Fibroblast of pulmonary artery (primary cell): ENCODE measurements at regions not wholly inside any gene's neighbourhood (a gene's known extent, or its start where the extent isn't known, plus 50 kb on each side); places are given as distances from the start of the nearest gene placed in this dataset.
"Not testable (repeated sequence)": the region's sequence is repeated elsewhere in the genome, so short reads cannot be mapped to it uniquely, and the experiment has no call there.

Experiments used
- DNase-seq: peaks from one replicate; pipeline ENCODE4 v3.0.0-alpha.2; 2010; ENCODE audit warnings: low read depth
- H3K4me3 ChIP-seq: replicated peaks from 2 replicates; pipeline ENCODE4 v1.5.1; 2011; ENCODE audit warnings: low read depth, mild to moderate bottlenecking, control low read depth, low read length, moderate library complexity
- TF ChIP-seq, protein P1 (sequence below): IDR thresholded peaks from 2 replicates; pipeline ENCODE4 v1.5.1; 2011; ENCODE audit warnings: mild to moderate bottlenecking, control low read depth, low read length, inconsistent platforms; ENCODE audit errors: missing control alignments

DNA sequence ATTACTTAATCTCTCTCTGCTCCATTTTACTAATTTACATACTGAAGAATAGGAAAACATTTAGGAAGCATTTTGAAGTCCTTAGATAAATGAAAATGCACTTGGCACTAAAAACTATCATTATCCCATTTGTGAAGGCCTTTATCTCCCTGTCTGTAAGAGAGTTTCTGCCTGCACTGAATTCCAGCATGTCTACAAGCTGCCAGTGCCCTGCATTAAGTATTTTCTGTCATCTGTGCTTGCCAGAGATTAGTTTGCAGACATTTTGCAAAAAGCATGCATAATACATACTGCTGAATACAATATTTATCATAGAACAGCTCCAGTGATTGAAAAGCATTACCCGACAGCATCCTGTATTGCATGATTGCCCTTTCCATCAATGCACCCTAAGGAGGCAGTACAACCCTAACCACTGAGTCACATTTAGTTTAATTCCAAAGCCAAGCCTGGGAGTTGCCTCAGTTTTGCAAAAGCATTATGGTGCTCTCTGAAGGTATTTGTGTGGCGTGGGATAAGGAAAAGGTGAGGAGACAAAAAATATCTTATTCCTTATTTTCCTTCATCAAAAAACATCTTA is 280.2 kb upstream of the TOM1L1 start:
- TF ChIP-seq, protein P1, sequence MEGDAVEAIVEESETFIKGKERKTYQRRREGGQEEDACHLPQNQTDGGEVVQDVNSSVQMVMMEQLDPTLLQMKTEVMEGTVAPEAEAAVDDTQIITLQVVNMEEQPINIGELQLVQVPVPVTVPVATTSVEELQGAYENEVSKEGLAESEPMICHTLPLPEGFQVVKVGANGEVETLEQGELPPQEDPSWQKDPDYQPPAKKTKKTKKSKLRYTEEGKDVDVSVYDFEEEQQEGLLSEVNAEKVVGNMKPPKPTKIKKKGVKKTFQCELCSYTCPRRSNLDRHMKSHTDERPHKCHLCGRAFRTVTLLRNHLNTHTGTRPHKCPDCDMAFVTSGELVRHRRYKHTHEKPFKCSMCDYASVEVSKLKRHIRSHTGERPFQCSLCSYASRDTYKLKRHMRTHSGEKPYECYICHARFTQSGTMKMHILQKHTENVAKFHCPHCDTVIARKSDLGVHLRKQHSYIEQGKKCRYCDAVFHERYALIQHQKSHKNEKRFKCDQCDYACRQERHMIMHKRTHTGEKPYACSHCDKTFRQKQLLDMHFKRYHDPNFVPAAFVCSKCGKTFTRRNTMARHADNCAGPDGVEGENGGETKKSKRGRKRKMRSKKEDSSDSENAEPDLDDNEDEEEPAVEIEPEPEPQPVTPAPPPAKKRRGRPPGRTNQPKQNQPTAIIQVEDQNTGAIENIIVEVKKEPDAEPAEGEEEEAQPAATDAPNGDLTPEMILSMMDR: no peak
- DNase-seq: no peak
- no peak overlapping the region for H3K4me3 ChIP-seq

- DNase-seq: no peak
- no peak overlapping the region for H3K4me3 ChIP-seq
- TF ChIP-seq, protein P1: no peak
Observed at GRCh38 chr17:54623746-54624145, 276.9 kb upstream of the TOM1L1 start.

DNA sequence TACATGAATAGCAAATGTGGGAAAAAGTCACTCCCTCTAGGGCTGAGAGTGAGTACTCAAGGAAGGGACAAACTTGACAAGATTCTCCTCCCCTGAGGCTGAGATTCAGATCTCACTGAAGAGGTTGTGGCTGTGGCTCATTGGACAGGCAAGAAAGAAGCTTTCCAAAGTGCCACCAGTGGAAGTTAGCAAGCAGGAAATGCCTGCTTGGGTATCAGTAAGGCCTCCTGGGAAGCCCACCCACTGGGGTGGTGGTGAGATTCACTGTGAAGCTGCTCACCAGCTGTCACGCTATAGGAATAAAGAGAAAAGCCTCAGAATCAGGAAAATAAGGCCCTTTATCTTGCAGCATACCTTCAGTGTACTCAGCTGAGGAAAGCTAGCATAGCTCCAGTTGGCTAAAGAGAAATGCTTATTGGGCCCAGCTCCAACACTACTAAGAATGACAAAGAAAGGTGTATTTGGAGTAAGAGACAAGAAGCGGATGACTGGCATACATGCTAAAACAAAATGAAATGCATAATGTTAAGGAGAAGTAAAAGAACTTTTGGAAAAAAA is 274.4 kb upstream of the TOM1L1 start:
- TF ChIP-seq, protein P1: no peak
- no peak overlapping the region for H3K4me3 ChIP-seq
- no peak for DNase-seq

GRCh38 chr17:54639426-54639825 is 261.2 kb upstream of the TOM1L1 start:
- not testable (repeated sequence) for DNase-seq, H3K4me3 ChIP-seq

- no peak overlapping the region for H3K4me3 ChIP-seq
- DNase-seq: no peak
- TF ChIP-seq, protein P1: no peak
Observed at GRCh38 chr17:54662978-54663876, 237.4 kb upstream of the TOM1L1 start.

GRCh38 chr17:54666559-54666958 is 234.1 kb upstream of the TOM1L1 start:
- no peak for DNase-seq
- TF ChIP-seq, protein P1: no peak
- H3K4me3 ChIP-seq: no peak overlapping the region

- H3K4me3 ChIP-seq: no peak overlapping the region
- TF ChIP-seq, protein P1: no peak
- DNase-seq: no peak
Observed at GRCh38 chr17:54678158-54678557, 222.5 kb upstream of the TOM1L1 start.
